GM12874 (cell line): ENCODE measurements at regions not wholly inside any gene's neighbourhood (a gene's known extent, or its start where the extent isn't known, plus 50 kb on each side); places are given as distances from the start of the nearest gene placed in this dataset.

Experiments used
- TF ChIP-seq, protein P1 (sequence below): IDR thresholded peaks from 2 replicates; pipeline ENCODE4 v1.5.1; 2011; ENCODE audit warnings: low read depth, mild to moderate bottlenecking, control low read depth, low read length, moderate library complexity; ENCODE audit not compliant: insufficient read depth

DNA sequence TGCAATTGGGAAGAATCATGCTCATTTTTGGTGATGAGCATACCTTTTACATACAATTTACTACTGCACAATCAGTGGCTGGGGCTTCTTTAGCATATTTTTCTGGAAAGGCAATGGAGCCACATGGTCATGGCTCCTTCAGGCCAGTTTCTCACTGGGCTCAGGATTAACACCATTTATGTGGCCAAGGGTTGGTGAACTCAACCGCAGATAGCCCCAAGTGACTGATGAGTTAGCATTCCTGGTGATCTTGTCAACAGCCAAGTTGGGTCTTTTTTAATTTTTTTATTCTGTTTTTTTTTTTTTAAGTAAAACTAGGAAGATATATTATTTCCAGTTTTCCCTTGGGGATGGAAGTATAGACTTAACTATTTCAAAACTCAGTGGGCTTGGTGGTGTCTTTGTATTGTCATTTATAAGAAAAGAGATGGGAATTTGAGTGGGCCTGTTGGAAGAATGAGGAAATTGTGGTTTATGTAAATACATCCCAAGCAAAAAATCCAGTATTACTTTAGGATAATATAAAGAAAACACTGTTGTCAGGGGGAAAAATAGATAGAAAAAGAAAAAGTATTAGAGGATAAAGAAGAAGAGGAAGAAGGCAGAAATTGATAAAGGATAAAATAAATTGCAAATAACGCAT lies 397.4 kb downstream of the MAFB start:
- TF ChIP-seq, protein P1, sequence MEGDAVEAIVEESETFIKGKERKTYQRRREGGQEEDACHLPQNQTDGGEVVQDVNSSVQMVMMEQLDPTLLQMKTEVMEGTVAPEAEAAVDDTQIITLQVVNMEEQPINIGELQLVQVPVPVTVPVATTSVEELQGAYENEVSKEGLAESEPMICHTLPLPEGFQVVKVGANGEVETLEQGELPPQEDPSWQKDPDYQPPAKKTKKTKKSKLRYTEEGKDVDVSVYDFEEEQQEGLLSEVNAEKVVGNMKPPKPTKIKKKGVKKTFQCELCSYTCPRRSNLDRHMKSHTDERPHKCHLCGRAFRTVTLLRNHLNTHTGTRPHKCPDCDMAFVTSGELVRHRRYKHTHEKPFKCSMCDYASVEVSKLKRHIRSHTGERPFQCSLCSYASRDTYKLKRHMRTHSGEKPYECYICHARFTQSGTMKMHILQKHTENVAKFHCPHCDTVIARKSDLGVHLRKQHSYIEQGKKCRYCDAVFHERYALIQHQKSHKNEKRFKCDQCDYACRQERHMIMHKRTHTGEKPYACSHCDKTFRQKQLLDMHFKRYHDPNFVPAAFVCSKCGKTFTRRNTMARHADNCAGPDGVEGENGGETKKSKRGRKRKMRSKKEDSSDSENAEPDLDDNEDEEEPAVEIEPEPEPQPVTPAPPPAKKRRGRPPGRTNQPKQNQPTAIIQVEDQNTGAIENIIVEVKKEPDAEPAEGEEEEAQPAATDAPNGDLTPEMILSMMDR: no peak

DNA sequence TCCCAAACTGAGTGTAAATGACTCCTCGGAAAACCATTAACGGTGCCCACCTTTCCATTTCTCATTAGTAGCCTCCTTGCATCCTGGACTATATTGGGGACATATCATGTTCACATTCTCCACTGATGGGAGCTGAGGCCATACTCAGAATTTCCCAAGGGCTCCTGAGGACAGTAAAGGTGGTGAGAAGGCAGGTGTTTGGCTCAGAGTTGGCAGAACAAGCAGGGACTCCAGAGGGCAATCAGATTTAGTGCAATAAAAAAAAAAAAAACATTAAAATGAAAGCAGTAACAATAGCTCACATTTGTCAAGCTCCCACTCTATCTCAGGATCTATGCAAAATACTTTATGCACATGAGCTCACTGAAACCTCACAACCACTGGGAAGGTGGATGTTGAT lies 401.4 kb downstream of the MAFB start:
- TF ChIP-seq, protein P1: no peak

DNA sequence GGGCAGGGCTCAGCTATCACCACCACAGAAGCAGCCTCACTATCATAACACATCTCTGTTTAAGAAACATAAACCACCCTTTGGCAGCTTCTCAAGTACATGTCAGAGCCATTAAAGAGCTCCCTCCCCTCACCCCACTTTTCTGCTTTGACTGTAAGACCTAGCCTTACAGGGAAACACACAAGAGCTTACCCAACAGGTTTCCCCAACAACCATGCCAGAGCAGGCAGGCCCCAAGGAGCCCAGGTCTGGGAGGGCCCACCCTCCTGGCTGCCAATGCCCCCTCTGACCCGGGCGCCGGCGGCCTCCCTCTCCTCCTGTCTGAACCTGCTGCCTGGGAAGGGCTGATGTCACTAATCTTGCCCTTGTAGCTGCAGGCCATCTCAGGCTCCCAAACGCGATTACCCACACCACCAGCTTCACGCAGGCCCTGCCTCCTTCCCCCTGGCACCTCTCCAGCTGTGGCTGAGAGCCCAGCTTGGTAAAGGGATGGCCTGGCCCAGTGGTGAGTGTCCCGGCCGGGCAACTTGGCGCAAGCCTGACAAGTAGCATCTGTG lies 402.0 kb downstream of the MAFB start:
- TF ChIP-seq, protein P1: no peak

DNA sequence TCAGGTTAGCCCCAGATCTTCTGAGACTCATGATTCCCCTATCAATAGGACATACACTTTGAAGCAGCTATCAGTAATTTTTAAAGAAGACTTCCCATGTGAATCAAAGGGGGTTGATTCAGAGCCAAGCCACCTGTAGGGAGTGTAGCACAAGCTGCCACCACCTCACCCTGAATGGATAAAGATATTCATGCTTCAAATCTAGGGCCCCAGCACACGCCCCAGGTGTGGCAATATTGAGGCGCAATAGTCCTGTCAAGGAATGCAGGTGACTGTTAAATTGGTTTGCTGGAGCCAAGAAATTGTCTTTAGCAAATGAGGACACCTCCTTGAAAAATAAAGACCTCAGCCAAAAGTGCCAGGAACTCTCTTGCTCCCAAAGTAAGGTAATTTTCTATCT lies 404.4 kb downstream of the MAFB start:
- TF ChIP-seq, protein P1: no peak

DNA sequence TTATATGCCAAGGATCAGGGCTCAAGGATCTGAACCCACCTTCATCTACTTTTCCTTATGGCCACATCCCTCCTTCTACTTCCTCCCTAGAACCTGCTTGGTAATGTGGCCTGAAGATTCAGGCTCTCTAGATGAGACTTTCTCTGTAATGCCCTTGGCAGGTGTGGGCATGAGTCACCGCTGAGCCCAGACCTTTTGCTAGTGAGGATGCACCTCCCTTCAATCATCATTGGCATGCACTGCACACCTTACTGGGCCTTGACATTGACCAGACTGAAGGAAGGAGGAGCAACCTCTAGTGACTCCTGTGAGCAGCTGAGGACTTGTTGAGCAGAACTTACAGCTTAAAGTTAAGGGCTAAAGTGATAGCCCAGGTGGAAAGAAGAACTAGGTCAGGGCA lies 405.3 kb downstream of the MAFB start:
- TF ChIP-seq, protein P1: no peak

DNA sequence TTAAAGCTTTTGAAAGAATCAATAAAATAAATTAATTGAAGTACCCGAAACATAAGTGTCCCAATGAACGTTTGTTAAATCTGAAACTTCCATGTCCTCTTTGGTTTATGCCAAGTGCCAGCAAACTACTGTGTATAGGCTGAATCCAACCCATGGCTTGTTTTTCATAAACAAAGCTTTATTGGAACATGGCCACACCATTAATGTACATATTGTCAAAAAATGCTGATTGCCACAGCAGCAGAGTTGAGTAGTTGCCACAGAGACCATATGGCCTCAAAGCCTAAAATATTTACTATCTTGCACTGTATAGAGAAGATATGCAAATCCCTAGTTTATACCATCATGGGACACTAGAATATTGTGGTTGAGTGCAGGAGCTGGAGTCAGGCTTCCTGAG lies 406.1 kb downstream of the MAFB start:
- TF ChIP-seq, protein P1: no peak

DNA sequence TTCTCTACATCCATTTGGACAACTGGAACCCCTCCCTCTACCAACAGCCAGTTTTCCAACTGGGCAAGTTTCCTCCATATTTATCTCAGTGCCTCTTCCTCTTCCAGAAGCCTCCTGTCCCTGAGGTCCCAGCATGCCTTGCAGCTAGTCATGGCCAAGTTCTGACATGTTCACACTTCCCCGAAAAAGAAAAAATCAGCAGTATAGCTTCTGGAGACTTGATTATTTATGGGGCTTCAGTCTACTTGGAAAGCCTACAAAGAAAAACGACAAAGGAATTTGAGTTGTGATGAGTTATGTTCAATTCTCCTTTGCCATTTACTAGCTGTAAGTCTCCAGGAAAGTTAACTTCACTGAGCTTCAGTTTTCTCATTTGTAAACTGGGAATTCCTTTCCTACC lies 406.5 kb downstream of the MAFB start:
- TF ChIP-seq, protein P1: no peak

DNA sequence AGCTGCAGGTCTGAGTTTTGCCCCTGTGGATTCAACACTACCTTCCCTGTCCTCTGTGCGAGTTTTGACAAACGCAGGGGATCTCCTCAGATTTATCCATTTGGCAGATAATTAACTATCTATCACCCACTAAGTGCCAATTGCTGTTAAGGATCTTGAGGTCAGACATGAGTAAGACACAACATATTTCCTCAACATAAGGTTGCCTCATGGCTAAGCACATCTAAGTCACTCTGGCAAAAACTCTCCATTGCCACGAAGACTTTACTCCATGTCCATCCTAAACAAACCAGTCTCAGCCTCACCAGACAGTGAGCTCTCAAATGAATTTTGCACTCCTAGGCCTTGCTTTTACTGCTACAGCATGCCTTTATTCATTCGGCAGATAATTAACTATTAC lies 408.4 kb downstream of the MAFB start:
- TF ChIP-seq, protein P1: no peak
